SU-DHL-6 (cell line): ENCODE measurements at regions not wholly inside any gene's neighbourhood (a gene's known extent, or its start where the extent isn't known, plus 50 kb on each side); places are given as distances from the start of the nearest gene placed in this dataset.

Experiments
- CTCF ChIP-seq: fragments of 200-600 bp; sonication (generic); IDR thresholded peaks from one replicate; pipeline ENCODE4 v1.5.1; 2017; ENCODE audit warnings: antibody characterized with exemption, mild to moderate bottlenecking, low read length, moderate library complexity; ENCODE audit not compliant: insufficient read depth, poor library complexity, severe bottlenecking
- EZH2phosphoT487 ChIP-seq: fragments of 200-600 bp; sonication (generic), shearing (Covaris generic); conservative IDR thresholded peaks from 2 replicates; pipeline ENCODE4 v1.6.1; 2018; ENCODE audit warnings: mild to moderate bottlenecking, antibody characterized with exemption, low read length, moderate library complexity, mixed read lengths

DNA sequence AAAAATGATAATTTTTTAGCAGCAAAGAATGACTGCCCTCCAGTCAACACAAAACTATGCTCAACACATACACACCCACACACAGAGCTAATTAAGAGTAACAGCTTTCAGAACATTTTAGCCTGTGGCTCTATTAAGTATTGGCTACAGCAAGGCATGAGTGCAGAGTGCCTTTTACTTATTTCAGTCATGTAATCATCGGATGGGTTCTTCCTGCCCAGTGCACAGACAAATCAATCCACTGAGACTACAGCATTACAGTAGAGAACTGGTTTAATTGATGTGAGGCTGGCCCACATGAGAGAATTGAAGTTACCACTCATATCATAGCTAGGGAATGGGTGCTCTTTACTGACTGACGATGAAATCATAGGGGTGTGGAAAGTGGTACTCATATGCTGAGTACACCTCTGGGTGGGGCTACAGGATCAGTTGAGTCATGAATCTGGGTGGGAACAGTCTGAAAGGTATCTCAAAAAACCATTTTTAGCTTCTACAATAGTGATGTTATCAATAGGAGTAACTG, 241.0 kb downstream of the FSIP2 start:
- TF ChIP-seq CTCF = no peak
- TF ChIP-seq EZH2phosphoT487 = no peak
